ENCODE measurements at regions not wholly inside any gene's neighbourhood (a gene's known extent, or its start where the extent isn't known, plus 50 kb on each side); places are given as distances from the start of the nearest gene placed in this dataset.
"Not testable (repeated sequence)": the region's sequence is repeated elsewhere in the genome, so short reads cannot be mapped to it uniquely, and the experiment has no call there.

GRCh38 chr6:82507112-82507511 is 143.5 kb downstream of the TPBG start:
- peak; percentile 71 for DNase-seq (ENCODE audit: low read depth)

- no peak for DNase-seq (ENCODE audit: low read depth)
Observed at GRCh38 chr6:82511546-82511945, 147.9 kb downstream of the TPBG start.

DNA sequence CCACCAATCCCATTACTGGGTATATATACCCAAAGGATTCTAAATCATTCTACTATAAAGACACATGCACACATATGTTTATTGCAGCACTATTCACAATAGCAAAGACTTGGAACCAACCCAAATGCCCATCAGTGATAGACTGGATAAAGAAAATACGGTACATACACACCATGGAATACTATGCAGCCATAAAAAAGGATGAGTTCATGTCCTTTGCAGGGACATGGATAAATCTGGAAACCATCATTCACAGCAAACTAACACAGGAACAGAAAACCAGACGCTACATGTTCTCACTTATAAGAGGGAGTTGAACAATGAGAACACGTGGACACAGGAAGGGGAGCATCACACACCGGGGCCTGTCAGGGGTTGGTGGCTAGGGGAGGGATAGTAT is 154.3 kb downstream of the TPBG start:
- not testable (repeated sequence) for DNase-seq (ENCODE audit: low read depth)

DNA sequence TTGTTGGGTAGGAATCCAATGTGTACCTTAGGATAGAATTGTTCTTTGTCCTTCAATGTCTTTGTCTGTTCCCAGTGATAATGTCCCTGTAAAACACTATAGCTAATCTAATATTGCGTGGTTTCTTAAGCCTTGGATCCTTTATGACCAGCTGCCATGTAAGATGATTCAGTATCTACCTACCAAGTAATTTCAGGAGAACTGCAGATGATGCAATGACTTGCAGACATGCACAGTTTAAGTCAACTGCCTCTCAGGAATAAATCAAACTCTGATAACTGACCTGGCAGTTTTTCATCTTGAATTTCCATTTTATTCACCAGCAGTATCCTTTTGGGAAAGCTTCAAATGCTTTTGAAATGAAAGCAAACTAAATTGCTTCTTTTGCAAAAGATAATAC is 157.8 kb downstream of the TPBG start:
- no peak for DNase-seq (ENCODE audit: low read depth)

GRCh38 chr6:82521861-82522260 is 158.2 kb downstream of the TPBG start:
- DNase-seq (ENCODE audit: low read depth), result no peak

GRCh38 chr6:82524031-82524430 is 160.4 kb downstream of the TPBG start:
- no peak for DNase-seq (ENCODE audit: low read depth)

DNA sequence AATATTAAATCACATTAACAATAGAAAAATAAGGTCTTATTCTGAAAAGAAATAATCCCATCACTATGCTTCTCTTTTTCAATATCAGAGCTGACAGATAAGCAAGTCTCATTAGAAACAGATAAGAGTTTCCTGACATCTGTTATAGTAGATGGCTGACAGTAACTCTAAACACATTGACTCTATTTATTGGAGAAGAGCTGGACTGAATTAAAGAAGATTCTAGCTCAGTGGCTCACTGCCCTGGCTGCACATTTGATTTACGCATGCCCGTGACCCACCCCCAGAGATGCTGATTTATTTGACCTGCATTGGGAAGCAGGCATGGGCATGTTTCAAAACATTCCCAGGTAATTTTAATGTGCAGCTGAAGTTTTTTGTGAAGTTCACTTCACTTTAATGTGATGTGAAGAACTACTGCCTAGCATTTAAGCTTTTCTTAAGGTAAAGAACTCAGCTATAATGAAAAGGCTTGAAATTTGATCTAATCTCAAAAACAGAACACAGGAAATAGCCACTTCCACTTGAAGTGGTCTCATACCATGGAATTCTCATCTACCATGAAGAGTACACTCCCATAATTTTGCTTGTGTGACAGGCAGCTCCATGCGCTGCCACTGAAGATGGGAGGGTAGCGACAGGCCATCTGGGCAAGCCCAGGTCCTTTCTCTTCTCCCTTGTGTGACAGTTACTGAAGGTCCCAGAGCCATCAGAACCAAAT is 162.3 kb downstream of the TPBG start:
- DNase-seq (ENCODE audit: low read depth), result no peak

DNA sequence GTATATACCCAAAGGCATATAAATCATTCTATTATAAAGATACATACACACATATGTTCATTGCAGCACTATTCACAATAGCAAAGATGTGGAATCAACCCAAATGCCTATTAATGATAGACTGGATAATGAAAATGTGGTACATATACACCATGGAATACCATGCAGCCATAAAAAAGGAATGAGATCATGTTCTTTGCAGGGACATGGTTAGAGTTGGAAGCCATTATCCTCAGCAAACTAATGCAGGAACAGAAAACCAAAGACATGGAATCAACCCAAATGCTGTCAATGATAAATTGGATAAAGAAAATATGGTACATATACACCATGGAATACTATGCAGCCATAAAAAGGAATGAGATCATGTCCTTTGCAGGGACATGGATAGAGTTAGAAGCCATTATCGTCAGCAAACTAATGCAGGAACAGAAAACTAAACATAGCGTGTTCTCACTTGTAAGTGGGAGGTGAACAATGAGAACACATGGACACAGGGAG is 166.4 kb downstream of the TPBG start:
- DNase-seq (ENCODE audit: low read depth), result not testable (repeated sequence)

DNA sequence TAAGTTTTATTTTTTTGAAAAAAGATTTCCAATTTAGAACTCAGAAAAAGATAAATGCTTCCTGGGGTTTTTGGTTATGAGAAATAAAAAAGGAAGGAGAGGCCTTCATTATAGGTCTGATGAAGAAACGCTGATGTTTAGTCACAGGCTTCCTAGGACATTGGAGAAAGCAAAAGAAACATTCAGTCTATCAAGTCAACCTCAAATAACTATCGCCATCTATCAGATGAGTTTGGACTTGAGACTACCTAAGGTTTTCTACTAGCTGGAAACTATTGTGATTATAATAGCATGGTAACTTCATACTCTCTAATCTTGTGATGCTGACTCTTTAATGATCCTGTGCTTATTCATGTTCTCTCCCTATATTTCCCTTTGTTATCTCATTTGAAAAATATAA is 171.3 kb downstream of the TPBG start:
- DNase-seq (ENCODE audit: low read depth), result no peak

GRCh38 chr6:82549480-82549879 is 185.9 kb downstream of the TPBG start:
- DNase-seq (ENCODE audit: low read depth), result not testable (repeated sequence)

DNA sequence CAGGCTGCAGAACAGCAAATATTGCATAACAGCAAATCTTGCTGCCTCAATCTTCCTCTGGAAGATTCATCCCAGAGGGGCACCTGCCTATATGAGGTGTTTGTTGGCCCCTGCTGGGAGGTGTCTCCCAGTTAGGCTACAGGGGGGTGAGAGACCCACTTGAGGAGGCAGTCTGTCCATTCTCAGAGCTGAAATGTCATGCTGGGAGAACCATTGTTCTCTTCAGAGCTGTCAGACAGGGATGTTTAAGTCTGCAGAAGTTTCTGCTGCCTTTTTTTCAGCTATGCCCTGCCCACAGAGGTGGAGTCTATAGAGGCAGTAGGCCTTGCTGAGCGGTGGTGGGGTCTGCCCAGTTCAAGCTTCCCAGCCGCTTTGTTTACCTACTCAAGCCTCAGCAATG is 187.7 kb downstream of the TPBG start:
- not testable (repeated sequence) for DNase-seq (ENCODE audit: low read depth)

GRCh38 chr6:82551831-82552230 is 188.2 kb downstream of the TPBG start:
- DNase-seq (ENCODE audit: low read depth), result no peak

DNA sequence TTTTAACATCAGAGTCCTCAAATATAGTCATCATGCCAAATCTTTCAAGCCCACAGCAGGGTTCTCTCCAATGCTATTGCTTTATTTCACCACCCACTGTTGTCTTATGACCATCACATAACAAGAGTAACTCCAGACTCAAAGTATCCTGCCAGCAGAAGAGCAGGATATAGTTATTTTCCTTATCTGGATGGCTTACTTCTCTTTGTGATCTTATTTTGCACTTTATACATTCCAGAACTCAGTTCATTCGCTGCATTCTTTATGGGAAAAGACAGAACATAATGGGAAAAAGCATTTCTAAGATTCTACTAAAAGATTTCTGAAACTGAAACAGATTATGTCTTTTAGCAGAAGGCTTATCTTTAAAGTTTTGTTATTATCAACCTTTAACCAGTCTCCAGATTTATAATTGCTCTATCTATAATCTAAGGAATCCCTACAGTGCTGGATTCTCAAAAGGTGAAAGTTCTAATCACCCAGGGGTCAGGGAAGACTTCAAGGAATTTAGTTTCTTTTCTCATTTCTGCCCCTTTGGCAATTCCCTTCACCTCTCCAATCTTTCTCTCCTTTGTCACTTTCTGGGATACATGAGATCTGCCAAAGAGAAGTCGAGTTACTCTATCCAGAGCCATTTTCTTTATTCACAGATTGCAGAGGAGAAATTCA is 190.4 kb downstream of the TPBG start:
- no peak for DNase-seq (ENCODE audit: low read depth)

DNA sequence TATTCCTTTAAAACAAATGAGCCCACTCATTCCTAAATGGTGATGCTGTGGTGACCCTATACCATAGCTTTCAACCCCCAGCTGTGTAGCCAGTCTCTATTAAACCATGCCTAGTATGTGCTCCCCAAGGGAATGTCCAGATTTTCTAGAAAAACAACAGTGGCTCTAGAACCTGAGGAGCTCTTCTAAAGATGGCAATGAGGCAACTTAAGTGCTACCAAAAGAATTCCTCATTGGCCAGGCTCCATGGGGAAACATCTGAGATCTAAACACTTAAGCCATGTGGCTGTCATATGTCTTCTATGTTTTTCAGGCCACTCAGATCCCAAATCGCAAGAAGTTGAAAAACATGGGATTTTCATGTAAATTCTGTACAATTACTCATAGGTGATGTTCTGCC is 191.0 kb downstream of the TPBG start:
- no peak for DNase-seq (ENCODE audit: low read depth)

DNA sequence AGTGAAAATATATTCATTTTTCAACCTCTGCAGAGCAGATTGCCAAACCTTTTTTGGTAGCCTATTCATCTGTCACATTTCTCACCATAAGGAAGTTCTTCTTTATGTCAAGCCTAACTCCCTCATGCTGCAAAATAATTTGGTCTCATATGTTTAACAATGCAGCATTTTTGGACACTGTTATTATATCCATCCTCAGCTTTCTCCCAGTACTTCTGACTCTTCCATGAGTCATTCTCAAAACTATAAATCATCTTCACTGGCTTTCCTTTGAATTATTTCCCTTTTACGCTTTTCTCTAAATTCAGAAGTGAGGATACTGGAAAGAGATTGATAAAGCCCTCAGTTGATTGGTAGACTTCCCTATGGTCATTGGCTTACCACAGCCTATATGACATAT is 192.2 kb downstream of the TPBG start:
- DNase-seq (ENCODE audit: low read depth), result no peak

GRCh38 chr6:82558531-82558930 is 194.9 kb downstream of the TPBG start:
- DNase-seq (ENCODE audit: low read depth), result not testable (repeated sequence)

DNA sequence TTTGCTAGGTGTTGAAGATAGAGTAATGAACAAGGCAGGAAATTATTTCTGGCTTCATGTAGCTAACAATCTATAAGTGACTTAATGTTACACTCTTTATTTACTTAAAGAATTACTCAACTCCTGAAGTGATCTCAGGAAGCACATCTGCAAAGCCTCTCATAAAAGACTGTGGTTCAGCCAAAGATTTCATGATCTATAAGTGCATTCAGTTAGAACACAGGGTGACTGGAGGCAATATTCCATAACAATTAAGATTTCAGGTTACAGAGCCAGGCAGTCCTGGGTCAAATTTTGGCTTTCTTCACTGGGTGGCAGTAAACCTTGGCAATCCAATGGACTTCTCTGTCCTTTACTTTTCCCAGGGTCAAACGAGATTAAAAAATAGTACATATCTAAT is 204.0 kb downstream of the TPBG start:
- peak; percentile 14 for DNase-seq (ENCODE audit: low read depth)

DNA sequence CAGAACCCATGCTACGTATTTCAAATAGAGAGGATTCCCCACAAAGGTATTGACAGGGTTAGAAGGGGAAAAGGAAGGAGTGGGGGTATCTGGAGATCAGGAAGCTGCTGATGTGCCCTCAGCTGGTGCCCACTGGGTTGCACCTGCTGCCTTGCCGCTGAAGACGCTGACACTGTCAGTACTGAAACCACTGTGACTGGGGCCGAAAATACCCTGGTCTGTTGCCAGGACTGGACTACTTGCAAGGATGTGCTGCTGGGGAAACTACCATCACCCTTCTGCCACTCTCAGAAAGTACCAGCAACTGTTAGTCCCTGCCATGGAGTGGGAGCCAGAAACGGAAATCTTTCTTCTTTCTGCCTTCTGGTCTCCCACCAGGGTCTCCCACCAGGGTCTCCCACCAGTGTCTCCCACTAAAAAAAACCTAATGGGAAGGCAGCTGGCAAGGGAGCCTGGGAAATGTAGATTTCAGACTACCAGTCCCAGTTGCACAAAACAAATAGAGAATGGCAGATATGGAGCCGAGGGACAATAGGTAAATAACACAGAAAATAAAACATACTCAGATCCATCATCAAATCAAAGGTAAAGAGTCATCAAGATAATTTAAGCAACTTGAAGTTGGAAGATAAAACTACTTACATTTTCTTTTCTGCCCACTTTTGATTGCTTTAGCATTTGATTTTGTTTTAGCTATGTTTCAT is 204.8 kb downstream of the TPBG start:
- DNase-seq (ENCODE audit: low read depth), result no peak

GRCh38 chr6:82569022-82569421 is 205.4 kb downstream of the TPBG start:
- no peak for DNase-seq (ENCODE audit: low read depth)

DNA sequence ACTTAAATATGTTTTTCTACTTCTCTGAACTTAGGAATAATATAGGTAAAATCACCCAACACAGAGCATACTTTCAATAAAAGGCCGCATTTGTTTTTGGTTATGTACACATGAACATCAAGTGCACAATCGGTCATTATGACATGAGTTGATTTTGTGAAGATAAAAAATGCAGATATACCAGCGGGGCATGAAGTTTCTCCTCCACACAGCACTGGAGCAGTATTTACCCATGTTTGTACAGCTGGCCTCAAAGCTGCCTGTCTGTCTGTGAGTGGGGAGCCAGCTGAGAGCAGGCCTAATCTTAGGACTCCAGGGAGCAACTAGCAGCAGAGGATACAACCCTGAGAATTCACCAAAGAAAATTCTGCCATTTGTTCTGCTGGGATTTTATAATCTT is 206.5 kb downstream of the TPBG start:
- DNase-seq (ENCODE audit: low read depth), result no peak

DNA sequence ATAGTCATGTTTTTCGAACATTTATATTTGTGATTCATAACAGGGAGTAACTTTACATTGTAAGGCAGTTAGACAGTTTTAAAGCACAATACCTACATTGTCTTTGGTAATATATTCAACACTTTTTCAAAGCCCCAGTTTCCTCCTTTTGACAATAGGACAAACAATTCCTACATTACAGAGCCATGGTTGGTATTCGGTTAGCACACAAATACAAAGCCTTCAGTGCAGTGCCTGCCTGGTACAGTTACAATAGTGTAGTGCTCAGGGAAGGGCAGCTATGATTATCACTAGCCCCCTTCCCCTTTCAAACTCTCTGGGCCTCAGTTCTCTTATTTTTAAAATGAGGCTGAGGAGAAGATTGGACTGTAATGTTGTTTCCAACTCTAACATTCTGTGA is 207.8 kb downstream of the TPBG start:
- DNase-seq (ENCODE audit: low read depth), result no peak

GRCh38 chr6:82573254-82573972 is 209.8 kb downstream of the TPBG start:
- DNase-seq (ENCODE audit: low read depth), result no peak

Data from renal cortical epithelial cell (primary cell).